Left lobe of liver (tissue), 2 donors: ENCODE measurements at regions not wholly inside any gene's neighbourhood (a gene's known extent, or its start where the extent isn't known, plus 50 kb on each side); places are given as distances from the start of the nearest gene placed in this dataset.

Experiments used
- ATAC-seq: fragments of 200-7000 bp; cut with Tn5 transposase; one replicate; pipeline ENCODE4 v1.9.1; 2020; ENCODE audit warnings: mild to moderate bottlenecking, moderate library complexity
- DNase-seq: peaks from one replicate; pipeline ENCODE4 v3.0.0-alpha.2; 2020; ENCODE audit warnings: low spot score
- donor health status: DM: no; HTN: no; CAD: no; lungs with moderate emphysema.
- donor health status: DM: no; HTN: yes; CAD: no.

DNA sequence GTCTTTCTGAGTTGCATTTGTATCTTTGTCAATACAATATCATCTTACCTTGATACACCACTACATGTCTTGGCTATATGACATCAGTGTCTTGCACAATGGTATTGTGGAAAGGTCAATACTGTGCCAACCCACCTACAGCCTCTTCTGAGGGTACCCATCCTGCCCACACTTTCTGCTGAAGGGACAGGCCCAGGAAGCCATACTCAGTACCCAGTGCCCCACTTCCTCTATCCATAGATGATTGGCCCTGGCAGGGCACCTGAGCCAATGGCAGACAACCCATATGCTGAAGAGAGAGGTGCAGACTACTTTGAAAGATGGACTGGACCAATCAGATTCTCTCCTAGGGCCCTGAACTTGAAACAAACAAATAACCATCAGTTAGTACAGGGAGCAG is 152.0 kb upstream of the ADO start:
- no peak for DNase-seq
- ATAC-seq, result no peak

- ATAC-seq, result no peak
These were observed 151.3 kb upstream of the ADO start for GRCh38 chr10:62653254-62653653.

DNA sequence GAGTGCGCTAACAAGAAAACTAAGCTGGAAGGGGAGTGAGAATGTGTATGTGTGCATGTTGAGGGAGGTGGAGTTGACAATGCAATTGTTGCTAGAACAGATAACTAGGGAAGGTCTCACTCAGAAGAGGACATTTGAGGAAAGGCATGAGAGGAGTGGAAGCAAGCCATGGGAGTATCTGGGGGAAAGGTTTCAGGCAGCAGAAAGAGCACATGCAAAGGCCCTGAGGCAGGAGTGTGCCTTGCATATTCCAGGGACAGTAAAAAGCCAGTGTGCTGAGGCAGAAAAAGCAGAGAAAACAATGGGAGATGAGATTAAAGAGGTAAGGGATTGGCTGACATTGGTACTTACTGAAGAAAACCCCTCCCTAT is 149.6 kb upstream of the ADO start:
- ATAC-seq (no peak), DNase-seq (no peak)

More at GRCh38 chr10:62653254-62653653, 151.3 kb upstream of the ADO start:
- no peak for DNase-seq

DNA sequence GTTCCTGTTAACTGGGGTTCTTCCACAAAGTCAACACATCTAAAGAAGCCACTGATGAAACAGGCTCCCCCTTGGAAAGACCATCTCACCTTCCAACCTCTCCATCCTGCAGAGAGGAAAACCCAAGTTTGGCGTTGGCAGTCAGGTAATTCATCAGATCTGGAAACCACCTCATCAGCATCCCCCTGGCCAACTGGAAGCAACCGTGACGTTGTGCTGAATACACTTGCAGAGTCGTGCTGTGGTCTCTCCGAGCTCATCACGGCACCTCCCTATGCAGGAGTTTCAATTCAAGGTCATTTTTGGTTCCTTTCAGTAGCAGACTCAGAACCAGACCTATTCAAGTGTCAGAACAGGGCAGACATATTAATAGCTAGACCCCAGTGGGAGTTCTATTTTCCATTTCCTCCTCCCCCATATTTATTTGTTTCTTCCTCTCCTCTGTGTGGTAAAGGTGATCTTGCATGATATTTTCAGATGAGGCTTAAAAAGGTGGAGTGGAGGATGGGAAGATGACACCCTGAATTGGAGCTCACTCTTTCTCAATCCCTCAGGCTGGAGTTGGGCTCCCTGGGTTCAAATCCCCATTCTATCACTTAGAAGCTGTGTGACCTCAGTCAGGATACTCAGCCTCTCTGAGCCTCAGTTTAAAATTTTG is 149.1 kb upstream of the ADO start:
- ATAC-seq (no peak), DNase-seq (no peak)

DNA sequence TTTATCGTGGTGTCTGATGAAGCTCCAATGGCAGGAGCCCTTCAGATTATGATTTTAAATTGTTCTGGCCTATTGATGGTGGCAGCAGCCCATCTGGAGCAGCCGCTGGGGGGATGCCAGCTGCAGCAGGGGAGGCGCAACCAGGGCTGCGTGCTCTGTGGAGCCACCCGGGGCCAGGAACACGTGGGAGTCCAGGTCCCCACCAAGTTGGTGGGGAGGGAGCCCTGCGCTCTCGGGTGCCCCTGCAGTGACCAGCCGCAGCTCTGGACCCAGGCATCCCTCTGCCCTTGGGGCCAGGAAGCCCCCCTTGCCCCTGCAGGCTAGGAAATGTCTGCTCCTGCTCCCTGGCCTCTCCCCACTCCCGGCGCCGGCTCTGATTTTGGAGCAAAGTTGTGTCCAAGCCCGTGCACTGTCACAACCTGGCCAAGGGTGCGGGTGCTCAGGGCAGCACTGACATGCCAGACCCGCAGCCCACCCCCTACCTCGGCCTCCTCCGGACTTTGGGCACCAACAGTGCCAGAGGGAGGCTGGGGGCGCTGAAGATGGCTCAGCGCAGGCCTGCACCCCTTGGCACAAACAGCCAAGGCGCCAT is 147.2 kb upstream of the ADO start:
- ATAC-seq, result no peak
- no peak for DNase-seq

DNA sequence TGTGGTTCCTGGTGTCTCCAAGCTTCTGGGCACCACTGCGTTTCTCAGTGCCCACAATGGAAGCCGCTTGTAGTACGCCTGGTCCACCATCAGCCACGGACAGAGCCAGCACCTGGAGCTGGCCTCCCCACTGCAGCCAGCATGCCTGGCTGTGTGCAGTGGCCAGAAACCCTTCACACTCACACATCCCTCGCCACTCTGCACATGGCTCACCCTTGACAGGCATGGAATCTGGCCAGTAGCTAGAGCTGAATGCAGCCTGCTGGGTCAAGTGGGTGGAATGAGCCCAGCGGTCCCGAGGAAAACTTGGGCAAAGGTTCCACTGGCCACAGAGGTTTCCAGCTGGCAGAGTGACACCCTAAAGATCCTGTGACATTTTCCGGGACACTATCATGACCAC is 146.0 kb upstream of the ADO start:
- DNase-seq (no peak), ATAC-seq (no peak)

DNA sequence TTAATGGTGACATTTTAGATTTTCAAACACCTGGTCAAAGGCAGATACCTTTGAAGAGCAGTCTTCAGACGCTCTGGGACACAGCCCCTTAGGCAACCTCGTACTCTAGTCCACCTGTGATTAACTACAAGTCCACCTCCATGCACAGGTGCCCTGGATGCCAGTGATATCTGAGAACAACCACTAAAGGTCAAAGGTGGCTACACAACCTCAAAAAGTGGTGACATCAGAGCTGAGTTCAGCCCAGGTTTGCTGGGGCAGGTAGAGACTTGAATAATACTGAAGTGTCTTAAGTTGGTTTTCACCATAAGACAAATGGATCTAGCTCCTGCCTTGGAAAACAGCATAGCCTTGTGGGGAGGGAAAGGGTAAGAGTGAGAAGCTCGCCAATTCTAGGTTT is 143.4 kb upstream of the ADO start:
- ATAC-seq (no peak), DNase-seq (no peak)

GRCh38 chr10:62662486-62662885 is 142.0 kb upstream of the ADO start:
- DNase-seq (no peak), ATAC-seq (no peak)

- DNase-seq, result no peak
- ATAC-seq, result no peak
These were observed 138.7 kb upstream of the ADO start for GRCh38 chr10:62665771-62666170.

GRCh38 chr10:62666275-62666674 is 138.2 kb upstream of the ADO start:
- DNase-seq (no peak), ATAC-seq (no peak)

GRCh38 chr10:62669341-62669740 is 135.2 kb upstream of the ADO start:
- ATAC-seq, result no peak
- DNase-seq, result no peak

- no peak for ATAC-seq
- no peak for DNase-seq
These were observed 133.4 kb upstream of the ADO start for GRCh38 chr10:62671104-62671503.

- no peak for ATAC-seq
- DNase-seq, result no peak
These were observed 123.1 kb upstream of the ADO start for GRCh38 chr10:62681211-62681940.

DNA sequence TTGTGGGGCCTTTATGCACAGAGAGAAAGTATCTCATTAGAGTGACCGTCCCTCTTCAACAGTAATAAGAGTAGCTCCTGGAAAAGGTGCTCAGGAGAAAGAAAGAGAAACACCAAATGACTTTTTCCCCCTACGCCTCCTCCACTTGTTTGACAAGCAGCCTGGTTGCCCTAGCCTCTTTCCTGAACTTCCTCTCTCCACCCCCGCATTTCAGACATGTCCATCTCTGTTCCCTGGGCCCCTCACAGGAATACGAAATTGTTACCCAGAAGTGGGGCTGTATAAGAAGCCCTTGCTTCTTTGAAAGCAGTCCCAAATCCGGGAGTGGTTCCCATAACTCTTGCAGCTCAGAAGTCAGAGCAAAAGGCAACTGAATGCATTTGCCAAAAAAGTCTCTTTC is 119.6 kb upstream of the ADO start:
- ATAC-seq (no peak), DNase-seq (no peak)

GRCh38 chr10:62687230-62687748 is 117.2 kb upstream of the ADO start:
- ATAC-seq, result no peak

DNA sequence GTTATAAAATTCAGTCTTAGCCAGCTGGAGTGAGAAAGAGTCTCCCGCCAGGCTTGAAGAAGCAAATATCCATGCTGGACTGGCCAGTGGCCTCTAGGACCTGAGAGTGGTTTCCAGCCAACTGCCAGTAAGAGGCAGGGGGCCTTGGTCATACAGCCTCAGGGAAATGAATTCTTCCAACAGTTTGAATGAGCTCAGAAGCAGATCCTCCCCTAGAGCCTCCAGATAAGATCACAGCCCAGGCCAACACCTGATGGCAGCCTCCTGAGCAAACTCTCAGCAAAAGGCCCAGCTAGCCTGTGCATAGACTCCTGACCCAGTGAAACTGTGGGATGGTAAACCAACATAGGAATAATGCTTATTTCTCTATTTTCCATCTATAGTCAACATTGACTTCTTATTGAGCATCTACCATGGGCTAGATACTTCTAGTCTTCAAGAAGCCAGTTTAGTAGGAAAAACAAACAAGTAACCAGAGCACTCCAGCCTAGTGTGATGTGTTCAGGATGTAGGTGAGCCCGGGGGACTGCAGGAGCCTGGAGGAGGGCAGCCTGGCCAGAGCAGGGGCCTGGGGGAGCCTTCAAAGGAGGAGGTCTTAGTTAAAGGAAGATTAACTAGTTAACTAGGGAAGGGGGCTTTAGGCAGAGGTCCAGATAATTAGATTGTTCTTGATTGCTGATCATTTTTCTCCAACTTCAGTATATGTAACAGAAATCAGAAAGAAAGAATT is 115.4 kb upstream of the ADO start:
- ATAC-seq, result no peak
- no peak for DNase-seq

More at GRCh38 chr10:62687230-62687748, 117.2 kb upstream of the ADO start:
- DNase-seq, result no peak

DNA sequence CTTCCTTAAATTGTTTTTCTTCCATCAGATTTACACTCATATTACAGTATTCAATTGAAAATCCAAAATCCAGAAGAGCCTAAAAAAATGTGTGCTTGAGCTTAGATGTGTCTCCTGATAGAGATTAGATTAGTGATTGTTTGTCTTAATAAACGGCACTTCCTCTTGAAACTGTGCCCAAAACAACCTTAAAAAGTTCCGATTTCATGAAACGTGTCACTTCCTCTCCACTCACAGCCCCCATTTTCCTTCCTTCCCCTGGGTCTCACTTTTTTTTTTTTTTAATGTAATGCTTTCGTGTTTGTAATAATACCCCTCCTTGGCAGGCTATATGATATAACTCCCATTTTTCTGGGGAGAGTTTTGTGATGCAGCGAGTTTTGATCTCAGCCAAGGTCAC is 114.8 kb upstream of the ADO start:
- ATAC-seq (no peak), DNase-seq (no peak)

DNA sequence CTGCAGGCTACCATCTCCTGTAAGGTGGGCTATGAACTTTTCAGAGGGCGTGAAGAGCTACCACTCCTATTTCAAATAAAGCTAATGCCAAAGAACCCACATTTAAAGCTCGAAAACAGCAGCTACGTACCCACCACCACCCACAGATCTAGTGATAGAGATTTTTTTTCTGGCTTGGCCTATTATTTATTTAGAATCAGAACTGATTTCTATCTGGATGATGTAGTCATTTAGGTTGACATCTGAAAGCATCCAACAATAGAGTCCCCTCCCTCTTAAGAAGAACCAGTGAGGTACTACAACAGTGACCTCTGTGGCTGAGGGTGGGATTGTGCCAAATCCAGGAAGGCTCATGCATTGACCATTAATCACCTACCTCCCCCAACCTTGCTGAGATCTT is 113.8 kb upstream of the ADO start:
- DNase-seq (no peak), ATAC-seq (no peak)

GRCh38 chr10:62691336-62691735 is 113.2 kb upstream of the ADO start:
- ATAC-seq (no peak), DNase-seq (no peak)

GRCh38 chr10:62692085-62692484 is 112.4 kb upstream of the ADO start:
- ATAC-seq, result no peak

DNA sequence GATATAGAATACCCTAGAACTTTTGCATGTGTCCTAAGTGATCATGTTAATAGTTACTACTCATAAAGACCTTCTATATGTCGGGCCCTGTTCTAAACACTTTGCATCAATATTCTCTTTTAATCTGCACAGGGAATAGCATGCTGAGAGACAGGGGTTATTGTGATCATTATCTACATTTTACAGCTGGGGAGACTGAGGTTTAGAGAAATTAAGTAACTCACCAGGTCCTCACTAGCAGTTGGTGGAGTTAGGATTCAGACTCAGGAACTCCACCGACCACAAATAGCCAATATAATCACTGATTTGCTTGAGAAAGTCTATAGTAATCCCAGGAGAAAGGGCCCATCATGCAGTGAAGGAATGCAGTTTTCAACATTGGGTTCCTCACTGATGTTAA is 111.2 kb upstream of the ADO start:
- DNase-seq (no peak), ATAC-seq (no peak)

More at GRCh38 chr10:62692085-62692484, 112.4 kb upstream of the ADO start:
- no peak for DNase-seq
